ENCODE measurements at regions not wholly inside any gene's neighbourhood (a gene's known extent, or its start where the extent isn't known, plus 50 kb on each side); places are given as distances from the start of the nearest gene placed in this dataset.

GRCh38 chr3:148008591-148008990 lies 599.4 kb downstream of the ZIC1 start:
- Mint-ChIP-seq H3K4me3 (no peak overlapping the region), H3K36me3 (ENCODE audit: low read depth) (no peaks in the 10 kb centered on the region), H3K4me1 (peaks cover 23% of the 10 kb centered on the region), H3K27ac (no peak overlapping the region), H3K27me3 (ENCODE audit: insufficient read depth, low read depth, poor library complexity) (peaks cover 2% of the 10 kb centered on the region), H3K9me3 (no peaks in the 10 kb centered on the region)
- no peaks in the 10 kb centered on the region for H3K27me3 ChIP-seq (ENCODE audit: insufficient read depth)
- ATAC-seq (no peak), DNase-seq (ENCODE audit: low spot score) (no peak)
- no peaks in the 10 kb centered on the region for H3F3A ChIP-seq (replicated peaks; ENCODE audit: low read depth)
- no peaks in the 10 kb centered on the region for H3K79me2 ChIP-seq (replicated peaks; ENCODE audit: insufficient read depth)
- no peaks in the 10 kb centered on the region for H3K36me3 ChIP-seq (ENCODE audit: insufficient read depth)
- H3K4me2 ChIP-seq: no peak overlapping the region
- H2AFZ ChIP-seq: no peak overlapping the region
- no peaks in the 10 kb centered on the region for H4K20me1 ChIP-seq (replicated peaks; ENCODE audit: insufficient read depth)
- no peak overlapping the region for H3K27ac ChIP-seq (ENCODE audit: low read depth)
- H3K9me2 ChIP-seq (ENCODE audit: insufficient read depth): no peaks in the 10 kb centered on the region
- peaks cover 14% of the 10 kb centered on the region; the same call in 1 of the 2 replicates for H3K4me1 ChIP-seq (ENCODE audit: insufficient read depth)
- no peak for TF ChIP-seq CREB1 (CRISPR knock-in tag; IDR thresholded peaks at IDR 0.05; ENCODE audit: low read depth)
- TF ChIP-seq JUNB (IDR thresholded peaks at IDR 0.05; ENCODE audit: unreplicated experiment): no peak
- no peak for TF ChIP-seq STAT1 (IDR thresholded peaks at IDR 0.05; ENCODE audit: unreplicated experiment)
- no peak for TF ChIP-seq ZNF462 (CRISPR knock-in tag; IDR thresholded peaks at IDR 0.05)
- H3K4me3 ChIP-seq: no peak overlapping the region

- H3K27me3 Mint-ChIP-seq (ENCODE audit: insufficient read depth, low read depth, poor library complexity): peaks cover 6% of the 10 kb centered on the region
- Histone ChIP-seq H3K79me2 (replicated peaks; ENCODE audit: insufficient read depth) (no peaks in the 10 kb centered on the region), H3K4me3 (no peak overlapping the region), H2AFZ (no peak overlapping the region), H3K27ac (ENCODE audit: low read depth) (no peak overlapping the region), H3K4me1 (ENCODE audit: insufficient read depth) (no peaks in the 10 kb centered on the region), H3K9me2 (ENCODE audit: insufficient read depth) (peaks cover 6% of the 10 kb centered on the region), H3K27me3 (ENCODE audit: insufficient read depth) (no peaks in the 10 kb centered on the region), H3K36me3 (ENCODE audit: insufficient read depth) (no peaks in the 10 kb centered on the region), H3K4me2 (no peak overlapping the region), H4K20me1 (replicated peaks; ENCODE audit: insufficient read depth) (no peaks in the 10 kb centered on the region), H3F3A (replicated peaks; ENCODE audit: low read depth) (no peaks in the 10 kb centered on the region)
- no peaks in the 10 kb centered on the region; the same call in 2 of the 3 replicates for H3K4me1 Mint-ChIP-seq
- DNase-seq (ENCODE audit: low spot score) (no peak), ATAC-seq (no peak)
- H3K4me3 Mint-ChIP-seq: no peak overlapping the region
- H3K36me3 Mint-ChIP-seq (ENCODE audit: low read depth): no peaks in the 10 kb centered on the region; the same call in 1 of the 3 replicates
- H3K27ac Mint-ChIP-seq: no peak overlapping the region
- H3K9me3 Mint-ChIP-seq: peaks cover 6% of the 10 kb centered on the region; the same call in 1 of the 3 replicates
- TF ChIP-seq EZH2 (IDR thresholded peaks at IDR 0.05; ENCODE audit: low read depth, unreplicated experiment) (no peak), STAT1 (IDR thresholded peaks at IDR 0.05; ENCODE audit: unreplicated experiment) (no peak), NANOG (IDR thresholded peaks at IDR 0.05; ENCODE audit: borderline replicate concordance) (no peak), JUNB (IDR thresholded peaks at IDR 0.05; ENCODE audit: unreplicated experiment) (no peak), CREB1 (CRISPR knock-in tag; IDR thresholded peaks at IDR 0.05; ENCODE audit: low read depth) (no peak), EZH2phosphoT487 (IDR thresholded peaks at IDR 0.05; ENCODE audit: unreplicated experiment) (no peak)
- TF ChIP-seq, protein P1, sequence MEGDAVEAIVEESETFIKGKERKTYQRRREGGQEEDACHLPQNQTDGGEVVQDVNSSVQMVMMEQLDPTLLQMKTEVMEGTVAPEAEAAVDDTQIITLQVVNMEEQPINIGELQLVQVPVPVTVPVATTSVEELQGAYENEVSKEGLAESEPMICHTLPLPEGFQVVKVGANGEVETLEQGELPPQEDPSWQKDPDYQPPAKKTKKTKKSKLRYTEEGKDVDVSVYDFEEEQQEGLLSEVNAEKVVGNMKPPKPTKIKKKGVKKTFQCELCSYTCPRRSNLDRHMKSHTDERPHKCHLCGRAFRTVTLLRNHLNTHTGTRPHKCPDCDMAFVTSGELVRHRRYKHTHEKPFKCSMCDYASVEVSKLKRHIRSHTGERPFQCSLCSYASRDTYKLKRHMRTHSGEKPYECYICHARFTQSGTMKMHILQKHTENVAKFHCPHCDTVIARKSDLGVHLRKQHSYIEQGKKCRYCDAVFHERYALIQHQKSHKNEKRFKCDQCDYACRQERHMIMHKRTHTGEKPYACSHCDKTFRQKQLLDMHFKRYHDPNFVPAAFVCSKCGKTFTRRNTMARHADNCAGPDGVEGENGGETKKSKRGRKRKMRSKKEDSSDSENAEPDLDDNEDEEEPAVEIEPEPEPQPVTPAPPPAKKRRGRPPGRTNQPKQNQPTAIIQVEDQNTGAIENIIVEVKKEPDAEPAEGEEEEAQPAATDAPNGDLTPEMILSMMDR (conservative IDR thresholded peaks at IDR 0.05; ENCODE audit: low read depth in 2 of 2): no peak
- TF ChIP-seq, protein P2, sequence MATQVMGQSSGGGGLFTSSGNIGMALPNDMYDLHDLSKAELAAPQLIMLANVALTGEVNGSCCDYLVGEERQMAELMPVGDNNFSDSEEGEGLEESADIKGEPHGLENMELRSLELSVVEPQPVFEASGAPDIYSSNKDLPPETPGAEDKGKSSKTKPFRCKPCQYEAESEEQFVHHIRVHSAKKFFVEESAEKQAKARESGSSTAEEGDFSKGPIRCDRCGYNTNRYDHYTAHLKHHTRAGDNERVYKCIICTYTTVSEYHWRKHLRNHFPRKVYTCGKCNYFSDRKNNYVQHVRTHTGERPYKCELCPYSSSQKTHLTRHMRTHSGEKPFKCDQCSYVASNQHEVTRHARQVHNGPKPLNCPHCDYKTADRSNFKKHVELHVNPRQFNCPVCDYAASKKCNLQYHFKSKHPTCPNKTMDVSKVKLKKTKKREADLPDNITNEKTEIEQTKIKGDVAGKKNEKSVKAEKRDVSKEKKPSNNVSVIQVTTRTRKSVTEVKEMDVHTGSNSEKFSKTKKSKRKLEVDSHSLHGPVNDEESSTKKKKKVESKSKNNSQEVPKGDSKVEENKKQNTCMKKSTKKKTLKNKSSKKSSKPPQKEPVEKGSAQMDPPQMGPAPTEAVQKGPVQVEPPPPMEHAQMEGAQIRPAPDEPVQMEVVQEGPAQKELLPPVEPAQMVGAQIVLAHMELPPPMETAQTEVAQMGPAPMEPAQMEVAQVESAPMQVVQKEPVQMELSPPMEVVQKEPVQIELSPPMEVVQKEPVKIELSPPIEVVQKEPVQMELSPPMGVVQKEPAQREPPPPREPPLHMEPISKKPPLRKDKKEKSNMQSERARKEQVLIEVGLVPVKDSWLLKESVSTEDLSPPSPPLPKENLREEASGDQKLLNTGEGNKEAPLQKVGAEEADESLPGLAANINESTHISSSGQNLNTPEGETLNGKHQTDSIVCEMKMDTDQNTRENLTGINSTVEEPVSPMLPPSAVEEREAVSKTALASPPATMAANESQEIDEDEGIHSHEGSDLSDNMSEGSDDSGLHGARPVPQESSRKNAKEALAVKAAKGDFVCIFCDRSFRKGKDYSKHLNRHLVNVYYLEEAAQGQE (IDR thresholded peaks at IDR 0.05; ENCODE audit: unreplicated experiment): no peak
Observed at GRCh38 chr3:148020861-148021260, 611.7 kb downstream of the ZIC1 start.

Measured in GM23338 (cell line).